GM21360 (cell line): ENCODE measurements at regions not wholly inside any gene's neighbourhood (a gene's known extent, or its start where the extent isn't known, plus 50 kb on each side); places are given as distances from the start of the nearest gene placed in this dataset.

Experiments used
- ATAC-seq: cut with Tn5 transposase; IDR thresholded peaks from one replicate; pipeline ENCODE4 v1.9.1; 2021; ENCODE audit warnings: mild to moderate bottlenecking, moderate library complexity; ENCODE audit not compliant: unreplicated experiment

DNA sequence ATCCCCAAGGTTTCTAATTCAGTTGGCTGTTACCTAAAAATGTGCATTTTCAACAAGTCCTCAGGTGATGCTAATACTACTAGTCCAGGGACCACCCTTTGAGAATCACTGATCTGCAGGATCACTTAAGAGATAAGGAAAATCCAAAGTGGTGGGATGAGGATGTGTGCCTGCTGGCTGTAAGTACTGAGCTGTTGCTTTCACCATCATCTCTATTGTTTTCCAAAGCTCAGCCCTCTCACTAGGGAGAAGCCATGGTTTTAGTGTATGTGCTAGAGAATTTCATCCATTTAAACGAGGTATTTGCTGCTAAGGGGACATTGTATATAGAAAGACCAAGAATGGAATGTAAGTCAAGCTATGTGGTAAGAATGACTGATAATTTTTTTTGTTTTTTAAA, 202.3 kb downstream of the KIF21A start:
- ATAC-seq, result no peak

GRCh38 chr12:39239490-39240486, 203.1 kb downstream of the KIF21A start:
- no peak for ATAC-seq

DNA sequence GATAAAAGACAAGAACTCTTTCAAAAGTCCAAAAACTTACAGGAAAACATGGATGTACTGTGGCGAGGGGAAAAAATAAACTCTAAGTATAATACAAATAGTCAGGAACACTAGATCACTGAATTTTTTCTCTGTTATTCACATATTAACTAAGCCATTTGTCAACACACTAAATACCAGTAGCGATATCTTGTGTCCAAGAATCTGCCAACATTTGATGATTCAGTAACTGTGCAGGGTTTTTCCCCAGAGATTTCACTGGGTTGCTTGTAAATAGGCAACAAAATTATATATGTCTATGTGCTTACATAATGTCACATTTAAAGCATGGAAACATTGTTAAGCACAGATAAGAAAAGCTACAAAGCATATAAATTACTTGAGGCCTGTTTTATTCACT, 205.9 kb downstream of the KIF21A start:
- no peak for ATAC-seq

DNA sequence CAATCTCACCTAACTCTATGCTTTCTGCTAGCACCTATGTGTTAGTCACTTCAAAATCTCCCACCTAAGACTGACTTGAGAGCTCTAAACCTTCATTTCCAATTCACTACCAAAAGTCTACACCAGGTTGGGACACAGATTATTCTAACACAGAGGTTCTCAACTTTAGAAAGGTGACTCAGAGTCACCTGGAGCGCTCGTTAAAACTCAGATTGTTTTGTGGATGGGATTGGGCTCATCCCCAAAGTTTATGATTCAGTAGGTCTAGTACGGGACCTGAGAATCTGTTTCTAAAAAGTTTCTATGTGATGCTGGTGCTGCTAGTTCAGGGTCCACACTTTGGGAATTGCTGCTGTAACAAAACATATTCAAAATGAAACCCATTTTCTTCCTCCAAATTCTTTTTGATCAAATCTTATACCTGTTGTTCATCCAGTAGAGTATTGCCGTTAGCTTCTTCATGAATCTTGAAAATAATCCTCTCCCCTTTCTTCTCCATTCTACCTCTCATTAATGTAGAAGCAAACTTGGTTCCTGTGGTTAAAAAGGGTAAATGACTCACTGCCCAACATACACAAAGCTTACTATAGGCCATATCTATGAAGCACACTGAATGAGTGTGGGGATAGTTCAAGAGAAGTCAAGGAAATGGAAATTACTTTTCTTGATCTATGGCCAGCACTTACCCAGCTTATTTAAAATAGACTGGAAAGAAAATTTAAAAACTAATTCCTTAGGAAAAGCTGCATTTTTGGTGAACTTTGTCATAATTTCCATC, 206.7 kb downstream of the KIF21A start:
- no peak for ATAC-seq

GRCh38 chr12:39230086-39230485, 212.8 kb downstream of the KIF21A start:
- no peak for ATAC-seq

DNA sequence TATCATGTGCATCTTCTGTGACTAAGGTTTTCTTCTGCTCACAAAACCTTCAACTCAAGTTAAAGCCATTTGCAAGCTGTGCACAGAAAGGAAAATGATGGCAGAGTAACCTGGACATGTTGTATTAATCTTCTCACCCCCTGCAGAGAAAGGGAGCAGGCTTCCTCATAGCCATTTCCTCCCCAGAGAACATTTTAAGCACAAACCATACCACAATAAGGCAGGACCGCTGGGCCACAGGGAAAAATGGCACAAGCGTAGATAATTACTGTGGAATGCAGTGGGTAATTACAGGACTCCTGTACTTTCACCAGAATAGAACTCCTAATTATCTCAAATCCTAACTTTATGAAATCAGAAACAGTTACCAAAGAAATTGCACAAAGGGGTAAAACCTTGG, 215.7 kb downstream of the KIF21A start:
- ATAC-seq, result no peak

GRCh38 chr12:39224971-39225370, 217.9 kb downstream of the KIF21A start:
- no peak for ATAC-seq

GRCh38 chr12:39205969-39206368, 237.0 kb downstream of the KIF21A start:
- peak; percentile 82 for ATAC-seq

DNA sequence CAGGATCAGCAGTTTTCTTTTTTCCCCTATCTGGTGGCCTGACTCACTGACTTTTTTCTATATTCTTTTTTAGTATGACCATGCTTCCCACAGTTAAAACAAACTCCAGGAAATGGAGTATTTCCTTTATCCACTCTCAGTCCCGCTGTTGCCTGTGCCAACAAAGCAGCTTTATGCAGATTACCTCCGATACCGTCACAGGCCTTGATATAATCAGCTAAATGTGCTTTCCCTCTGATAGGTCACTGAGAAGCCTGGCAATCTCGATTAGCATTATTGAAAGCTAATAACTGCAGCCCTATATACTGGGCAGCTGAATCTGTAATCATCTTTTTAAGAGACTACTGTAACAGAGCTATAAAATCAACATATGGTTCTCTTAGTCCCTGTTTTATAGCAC, 243.6 kb downstream of the KIF21A start:
- ATAC-seq, result no peak

DNA sequence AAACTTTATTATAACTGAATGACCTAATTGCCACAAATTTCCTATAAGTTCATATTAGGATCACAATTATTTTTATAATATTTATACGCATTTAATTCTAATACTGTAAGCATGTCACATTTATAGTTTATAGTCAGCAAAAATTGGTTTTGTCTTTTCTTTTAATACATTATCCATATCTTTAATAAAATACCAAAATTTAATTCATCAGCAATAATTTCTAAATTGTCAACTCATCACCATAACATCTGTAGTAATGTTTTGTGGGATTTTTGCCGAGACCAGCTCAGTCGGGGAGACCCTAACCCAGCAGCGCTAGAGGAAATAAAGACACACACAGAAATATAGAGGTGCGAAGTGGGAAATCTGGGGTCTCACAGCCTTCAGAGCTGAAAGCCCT, 254.2 kb downstream of the KIF21A start:
- no peak for ATAC-seq

DNA sequence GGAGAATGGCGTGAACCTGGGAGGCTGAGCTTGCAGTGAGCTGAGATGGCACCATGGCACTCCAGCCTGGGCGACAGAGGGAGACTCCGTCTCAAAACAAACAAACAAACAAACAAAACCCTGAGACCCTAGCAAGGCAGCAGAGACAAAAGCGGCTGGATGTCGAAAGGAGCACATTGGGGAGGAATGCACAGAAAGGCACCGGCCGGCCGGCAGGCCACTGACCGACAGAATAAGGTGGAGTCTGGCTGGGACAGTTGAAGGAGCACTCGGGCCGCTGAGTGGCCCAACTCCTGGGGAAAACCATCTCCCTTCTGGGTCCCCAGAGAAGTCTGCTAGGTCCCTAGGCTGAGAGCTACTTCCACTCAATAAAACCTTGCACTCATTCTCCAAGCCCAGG, 256.2 kb downstream of the KIF21A start:
- ATAC-seq, result no peak

DNA sequence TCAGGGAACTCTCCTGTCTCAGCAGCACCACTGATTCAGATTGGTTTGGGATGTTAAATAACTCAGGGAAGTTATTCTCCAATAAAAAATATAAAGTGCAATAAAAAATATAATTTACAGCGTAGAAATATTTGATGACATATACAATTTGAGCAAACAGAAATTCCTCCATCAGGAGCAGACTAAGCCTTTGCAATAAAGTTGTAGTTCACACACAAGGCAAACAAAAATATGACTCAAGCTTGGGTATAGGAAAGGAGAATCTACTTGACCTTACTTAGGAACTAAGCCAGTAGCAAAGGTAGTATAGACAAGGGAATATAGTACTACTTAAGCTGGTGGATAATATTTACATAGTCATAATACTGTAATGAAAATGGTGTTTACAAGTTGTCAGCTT, 264.1 kb downstream of the KIF21A start:
- no peak for ATAC-seq

GRCh38 chr12:39176356-39176755, 266.6 kb downstream of the KIF21A start:
- no peak for ATAC-seq

DNA sequence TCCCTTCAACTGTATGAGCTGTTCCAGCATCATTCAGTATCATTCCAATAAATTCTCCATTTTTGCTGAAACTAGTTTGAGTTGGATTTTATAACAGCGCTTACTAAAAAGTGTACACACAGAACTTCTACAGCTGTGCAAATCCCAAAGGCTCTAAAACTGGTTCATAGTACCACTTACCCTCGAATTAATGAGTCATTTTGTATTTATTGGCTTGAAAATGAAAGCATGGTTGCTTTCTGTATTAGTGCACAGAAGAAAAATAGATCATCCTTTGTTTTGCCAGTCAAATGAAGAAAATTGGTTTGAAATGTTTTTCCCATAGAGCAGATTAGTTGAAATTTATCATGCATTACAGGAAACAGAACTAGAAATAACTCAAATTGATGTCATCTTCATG, 268.3 kb upstream of the CPNE8 start:
- ATAC-seq, result peak; percentile 72

- ATAC-seq, result no peak
Measured at GRCh38 chr12:39165338-39165737, 259.9 kb upstream of the CPNE8 start.

DNA sequence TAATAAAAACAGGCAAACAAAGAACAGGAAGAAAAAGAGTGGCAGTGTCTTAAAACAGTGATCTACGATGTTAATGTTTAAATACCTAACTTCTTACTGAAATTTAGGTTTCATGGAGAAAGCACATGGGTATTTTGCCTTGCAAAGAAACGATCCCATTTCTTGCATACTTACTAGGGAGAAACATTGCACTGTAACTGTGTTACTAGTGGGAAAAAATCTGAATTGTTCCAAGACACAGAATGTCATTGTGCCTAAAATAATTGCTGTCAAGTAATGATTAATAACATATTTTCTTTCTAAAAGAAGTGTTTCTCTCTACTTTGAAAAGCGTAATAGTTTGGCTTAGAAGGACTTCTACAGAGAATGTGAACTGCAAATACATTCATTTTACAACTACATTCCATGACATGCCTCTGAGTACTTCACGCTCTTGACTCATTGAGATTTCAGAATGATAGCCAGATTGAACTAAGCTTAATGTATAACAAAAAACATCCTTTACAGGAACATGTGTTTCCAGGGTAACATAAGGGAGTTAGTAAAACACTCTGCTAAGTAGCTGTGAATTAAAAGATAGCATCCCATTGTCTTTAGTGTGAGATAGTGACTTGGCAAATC, 256.2 kb upstream of the CPNE8 start:
- ATAC-seq, result no peak

DNA sequence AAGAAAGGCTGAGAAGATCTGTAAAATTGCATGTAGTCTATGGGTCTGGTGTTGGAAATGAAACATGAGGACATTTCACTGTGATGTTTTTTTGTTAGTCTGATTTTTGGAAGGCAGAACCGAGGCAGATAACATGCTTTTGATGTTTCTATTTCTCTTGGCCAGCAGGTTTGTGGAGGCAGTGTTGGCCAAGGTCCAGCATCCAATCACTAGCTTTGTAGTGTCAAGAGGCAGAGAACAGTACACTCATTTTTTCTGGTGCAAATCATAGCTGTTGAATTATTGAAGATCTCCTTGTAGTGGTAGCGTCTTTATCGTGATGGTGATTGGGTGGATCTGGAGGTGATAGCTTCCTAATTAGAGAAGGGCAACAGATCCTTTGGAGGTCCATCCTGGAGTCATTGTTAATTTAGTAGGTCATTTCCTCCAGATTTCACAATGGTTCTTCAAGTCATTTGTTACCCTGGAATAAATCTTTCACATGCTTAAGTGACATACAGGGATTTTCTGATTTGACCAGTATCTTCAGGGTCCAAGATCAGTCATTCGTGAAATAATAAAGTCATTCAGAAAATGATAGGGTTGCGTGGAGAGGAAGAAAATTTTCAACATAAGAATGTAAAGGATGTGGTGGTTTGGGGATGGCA, 252.4 kb upstream of the CPNE8 start:
- no peak for ATAC-seq

GRCh38 chr12:39145175-39145999, 240.0 kb upstream of the CPNE8 start:
- ATAC-seq, result peak; percentile 93

GRCh38 chr12:39144613-39145061, 239.2 kb upstream of the CPNE8 start:
- ATAC-seq, result no peak

DNA sequence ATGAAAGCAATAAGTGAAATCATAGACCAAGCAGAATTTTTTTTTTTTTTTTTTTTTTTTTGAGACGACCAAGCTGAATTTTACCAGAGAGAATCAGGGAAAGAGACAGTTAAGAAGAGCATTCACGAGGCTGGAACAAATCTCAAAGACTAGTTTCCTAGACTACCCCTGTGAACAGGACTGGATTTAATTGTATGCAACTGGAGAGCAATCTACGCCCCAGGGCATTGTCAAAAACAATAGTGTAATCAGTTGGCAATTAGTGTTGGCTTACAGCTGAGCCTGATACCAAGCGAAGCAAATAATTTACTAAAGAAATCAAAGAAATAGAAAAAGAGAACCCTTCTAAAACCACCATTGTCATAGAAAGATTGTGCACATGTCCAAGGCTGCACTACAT, 232.9 kb upstream of the CPNE8 start:
- no peak for ATAC-seq
